HCT116 (cell line): ENCODE measurements at regions not wholly inside any gene's neighbourhood (a gene's known extent, or its start where the extent isn't known, plus 50 kb on each side); places are given as distances from the start of the nearest gene placed in this dataset.

Experiments used
- ATAC-seq: fragments of 200-7000 bp; cut with Tn5 transposase; 2 replicates; pipeline ENCODE4 v1.9.1; 2020; ENCODE audit warnings: mild to moderate bottlenecking, moderate library complexity
- BruUV-seq: library from RNA; stranded (reverse); fragments of 400-500 nt; replicated peaks from 2 replicates; lab custom pipeline; 2021; lab: Mats Ljungman, UMichigan
- CTCF ChIA-PET: fragments of 300-600 bp; sonication (Branson Sonifier 250); formaldehyde crosslinking; loops from one replicate; lab custom pipeline; 2021; ENCODE audit warnings: antibody characterized with exemption; lab: Charles Lee
- POLR2A ChIA-PET: fragments of 300-600, 350-600 bp; sonication (Branson Sonifier 250); formaldehyde crosslinking; loops from one replicate; lab custom pipeline; 2021; ENCODE audit warnings: antibody characterized with exemption; lab: Charles Lee
- RAD21 ChIA-PET, 2 experiments: fragments of 300-600 bp; sonication (Branson Sonifier 250); formaldehyde crosslinking; loops; one replicate each; lab custom pipeline; 2023; ENCODE audit warnings: low total read pairs in 2 of 2; ENCODE audit not compliant: uncharacterized antibody in 2 of 2, unreplicated experiment in 2 of 2, low non-redundant PET in 1 of 2; lab: Charles Lee
- DNase-seq: peaks from one replicate; pipeline ENCODE4 v3.0.0-alpha.2; 2010; ENCODE audit warnings: low read depth, low spot score
- H2AFZ ChIP-seq: fragments of 200-600 bp; shearing (Covaris generic), sonication (generic); 2 replicates; pipeline ENCODE4 v1.6.1; 2017; ENCODE audit warnings: low read depth, mixed run types, mixed read lengths, antibody characterized with exemption, low read length; ENCODE audit not compliant: poor library complexity, severe bottlenecking
- H3K27ac ChIP-seq: 2 replicates; pipeline ENCODE4 v1.5.1; 2012; ENCODE audit warnings: low read depth, low read length
- H3K27me3 ChIP-seq: fragments of 200-600 bp; sonication (generic); 2 replicates; pipeline ENCODE4 v1.6.1; 2016; ENCODE audit warnings: mixed run types, low read length, mixed read lengths; ENCODE audit not compliant: insufficient read depth
- H3K36me3 ChIP-seq, 2 experiments: fragments of 200-500 bp in 1 of 2; fragments of 200-600 bp in 1 of 2; sonication (Bioruptor generic) in 1 of 2; sonication (generic) in 1 of 2; 2 replicates each; pipeline versions ENCODE4 v1.5.1 to v1.6.1; 2014 to 2016; ENCODE audit warnings: low read length in 2 of 2, inconsistent platforms in 1 of 2, mixed read lengths in 1 of 2, mixed run types in 1 of 2; ENCODE audit not compliant: insufficient read depth in 2 of 2, control insufficient read depth in 1 of 2
- H3K4me1 ChIP-seq, 2 experiments: fragments of 200-600 bp in 1 of 2; sonication (generic) in 1 of 2; 2 replicates each; pipeline versions ENCODE4 v1.5.1 to v1.6.1; 2012 to 2017; ENCODE audit warnings: low read length in 2 of 2, inconsistent platforms in 1 of 2, mild to moderate bottlenecking in 1 of 2, mixed read lengths in 1 of 2, mixed run types in 1 of 2, moderate library complexity in 1 of 2; ENCODE audit not compliant: insufficient read depth in 2 of 2, control insufficient read depth in 1 of 2
- H3K4me2 ChIP-seq: fragments of 200-600 bp; sonication (generic); 2 replicates; pipeline ENCODE4 v1.6.1; 2017; ENCODE audit warnings: mixed run types, low read length, mixed read lengths
- H3K4me3 ChIP-seq, 2 experiments: fragments of 200-600 bp in 1 of 2; sonication (generic) in 1 of 2; replicated peaks in 1 of 2; 2 replicates each; pipeline ENCODE4 v1.5.1; 2011 to 2016; ENCODE audit warnings: low read length in 2 of 2, control low read depth in 1 of 2, low read depth in 1 of 2, mild to moderate bottlenecking in 1 of 2, mixed read lengths in 1 of 2, mixed run types in 1 of 2
- H3K79me2 ChIP-seq: fragments of 200-600 bp; sonication (generic); 2 replicates; pipeline ENCODE4 v1.6.1; 2017; ENCODE audit warnings: mild to moderate bottlenecking, mixed run types, low read length, moderate library complexity, mixed read lengths; ENCODE audit not compliant: insufficient read depth
- H3K9ac ChIP-seq: fragments of 200-600 bp; sonication (generic); 2 replicates; pipeline ENCODE4 v1.6.1; 2016; ENCODE audit warnings: low read length, mixed read lengths
- H3K9me2 ChIP-seq: fragments of 200-600 bp; sonication (generic), shearing (Covaris generic); 2 replicates; pipeline ENCODE4 v1.6.1; 2017; ENCODE audit warnings: mixed run types, mild to moderate bottlenecking, moderate library complexity; ENCODE audit not compliant: insufficient read depth
- H3K9me3 ChIP-seq, 2 experiments: fragments of 200-500 bp in 1 of 2; fragments of 200-600 bp in 1 of 2; sonication (Bioruptor generic) in 1 of 2; sonication (generic) in 1 of 2; 2 replicates each; pipeline ENCODE4 v1.6.1; 2014 to 2017; ENCODE audit warnings: low read length in 2 of 2, mixed read lengths in 2 of 2, inconsistent platforms in 1 of 2, low read depth in 1 of 2, mild to moderate bottlenecking in 1 of 2, mixed run types in 1 of 2, moderate library complexity in 1 of 2; ENCODE audit not compliant: control insufficient read depth in 1 of 2, insufficient read depth in 1 of 2
- H4K20me1 ChIP-seq: fragments of 200-600 bp; sonication (generic), shearing (Covaris generic); 2 replicates; pipeline ENCODE4 v1.6.1; 2017; ENCODE audit warnings: mixed run types, mild to moderate bottlenecking, moderate library complexity; ENCODE audit not compliant: insufficient read depth
- CEBPB ChIP-seq: IDR thresholded peaks from 2 replicates; pipeline ENCODE4 v1.6.1; 2012; ENCODE audit warnings: low read depth
- EGR1 ChIP-seq: IDR thresholded peaks from 2 replicates; pipeline ENCODE4 v1.6.1; 2012; ENCODE audit warnings: low read depth
- EZH2 ChIP-seq: fragments of 200-600 bp; sonication (generic); IDR thresholded peaks from 2 replicates; pipeline ENCODE4 v1.6.1; 2017; ENCODE audit warnings: antibody characterized with exemption, mixed run types
- FOSL1 ChIP-seq: IDR thresholded peaks from 2 replicates; pipeline ENCODE4 v1.6.1; 2012; ENCODE audit warnings: low read depth
- POLR2A ChIP-seq: IDR thresholded peaks from 2 replicates; pipeline ENCODE4 v1.7.0; 2011; ENCODE audit warnings: borderline replicate concordance; ENCODE audit not compliant: insufficient read depth, insufficient read length; ENCODE audit errors: extremely low read depth
- POLR2AphosphoS5 ChIP-seq: IDR thresholded peaks from 2 replicates; pipeline ENCODE4 v1.6.1; 2011; ENCODE audit warnings: mild to moderate bottlenecking, low read depth, low read length, moderate library complexity
- RAD21 ChIP-seq: IDR thresholded peaks from 2 replicates; pipeline ENCODE4 v1.6.1; 2012; ENCODE audit warnings: low read depth, mild to moderate bottlenecking
- SRF ChIP-seq: IDR thresholded peaks from 2 replicates; pipeline ENCODE4 v1.6.1; 2012; ENCODE audit warnings: low read depth
- TCF7L2 ChIP-seq: IDR thresholded peaks from 2 replicates; pipeline ENCODE4 v1.7.0; 2011; ENCODE audit warnings: borderline replicate concordance, inconsistent platforms; ENCODE audit not compliant: insufficient read depth, insufficient read length; ENCODE audit errors: extremely low read depth
- ZFX ChIP-seq: fragments of 450-650 bp; IDR thresholded peaks from 2 replicates; pipeline ENCODE4 v1.6.1; 2017
- intact Hi-C: fragments of 100-400 bp; cut with micrococcal nuclease; formaldehyde crosslinking; loops from 2 replicates; pipeline ENCODE4 v1.10.0; 2022
- TF ChIP-seq, protein P1 (sequence below): IDR thresholded peaks from 2 replicates; pipeline ENCODE4 v1.6.1; 2012
- TF ChIP-seq, protein P2 (sequence below): IDR thresholded peaks from 2 replicates; pipeline ENCODE4 v1.6.1; 2011; ENCODE audit warnings: mild to moderate bottlenecking, low read length, moderate library complexity; ENCODE audit not compliant: insufficient replicate concordance; ENCODE audit errors: extremely low read depth
- TF ChIP-seq, protein P3 (sequence below): IDR thresholded peaks from 2 replicates; pipeline ENCODE4 v1.6.1; 2012

DNA sequence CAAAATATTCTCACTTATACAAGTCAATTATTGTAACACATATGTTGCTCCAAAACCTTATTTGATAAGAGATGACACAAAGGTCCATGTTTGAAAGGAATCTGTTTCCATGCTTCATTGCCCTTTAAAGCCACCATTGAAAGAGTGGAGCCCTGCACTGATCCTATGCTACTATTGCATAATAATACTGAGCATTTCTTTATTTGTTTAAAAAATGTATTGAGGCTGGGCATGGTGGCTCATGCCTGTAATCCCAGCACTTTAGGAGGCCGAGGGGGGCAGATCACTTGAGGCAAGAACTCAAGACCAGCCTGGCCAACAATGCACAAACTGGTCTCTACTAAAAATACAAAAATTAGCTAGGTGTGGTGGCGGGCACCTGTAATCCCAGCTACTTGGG, 178.8 kb upstream of the STARD13 start:
- H3K9me3 ChIP-seq = no peaks in the 10 kb centered on the region
- no peak overlapping the region for H2AFZ ChIP-seq
- H3K4me2 ChIP-seq = no peak overlapping the region
- DNase-seq (no peak), ATAC-seq (no peak)
- no TSS peak for BruUV-seq
- H3K4me1 ChIP-seq = no peaks in the 10 kb centered on the region
- ChIA-PET CTCF (no interaction called here), POLR2A (no interaction called here), RAD21 (no interaction called here)
- no peaks in the 10 kb centered on the region for H3K9me2 ChIP-seq
- no peaks in the 10 kb centered on the region for H3K79me2 ChIP-seq
- no peak for TF ChIP-seq EGR1
- TF ChIP-seq RAD21 = no peak
- TF ChIP-seq CEBPB = no peak
- TF ChIP-seq, protein P1, sequence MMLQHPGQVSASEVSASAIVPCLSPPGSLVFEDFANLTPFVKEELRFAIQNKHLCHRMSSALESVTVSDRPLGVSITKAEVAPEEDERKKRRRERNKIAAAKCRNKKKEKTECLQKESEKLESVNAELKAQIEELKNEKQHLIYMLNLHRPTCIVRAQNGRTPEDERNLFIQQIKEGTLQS = no peak
- TF ChIP-seq, protein P2, sequence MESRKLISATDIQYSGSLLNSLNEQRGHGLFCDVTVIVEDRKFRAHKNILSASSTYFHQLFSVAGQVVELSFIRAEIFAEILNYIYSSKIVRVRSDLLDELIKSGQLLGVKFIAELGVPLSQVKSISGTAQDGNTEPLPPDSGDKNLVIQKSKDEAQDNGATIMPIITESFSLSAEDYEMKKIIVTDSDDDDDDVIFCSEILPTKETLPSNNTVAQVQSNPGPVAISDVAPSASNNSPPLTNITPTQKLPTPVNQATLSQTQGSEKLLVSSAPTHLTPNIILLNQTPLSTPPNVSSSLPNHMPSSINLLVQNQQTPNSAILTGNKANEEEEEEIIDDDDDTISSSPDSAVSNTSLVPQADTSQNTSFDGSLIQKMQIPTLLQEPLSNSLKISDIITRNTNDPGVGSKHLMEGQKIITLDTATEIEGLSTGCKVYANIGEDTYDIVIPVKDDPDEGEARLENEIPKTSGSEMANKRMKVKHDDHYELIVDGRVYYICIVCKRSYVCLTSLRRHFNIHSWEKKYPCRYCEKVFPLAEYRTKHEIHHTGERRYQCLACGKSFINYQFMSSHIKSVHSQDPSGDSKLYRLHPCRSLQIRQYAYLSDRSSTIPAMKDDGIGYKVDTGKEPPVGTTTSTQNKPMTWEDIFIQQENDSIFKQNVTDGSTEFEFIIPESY = no peak
- no peak for TF ChIP-seq EZH2
- TF ChIP-seq ZFX = no peak
- no peak for TF ChIP-seq POLR2A
- no peak for TF ChIP-seq TCF7L2
- no peak for TF ChIP-seq FOSL1
- TF ChIP-seq, protein P3, sequence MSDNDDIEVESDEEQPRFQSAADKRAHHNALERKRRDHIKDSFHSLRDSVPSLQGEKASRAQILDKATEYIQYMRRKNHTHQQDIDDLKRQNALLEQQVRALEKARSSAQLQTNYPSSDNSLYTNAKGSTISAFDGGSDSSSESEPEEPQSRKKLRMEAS = no peak
- TF ChIP-seq SRF = no peak
- no peak for TF ChIP-seq POLR2AphosphoS5
- H3K36me3 ChIP-seq = no peaks in the 10 kb centered on the region
- H3K27me3 ChIP-seq = no peaks in the 10 kb centered on the region
- H3K27ac ChIP-seq = no peak overlapping the region
- no peaks in the 10 kb centered on the region for H4K20me1 ChIP-seq
- H3K4me3 ChIP-seq = no peak overlapping the region
- no peak overlapping the region for H3K9ac ChIP-seq
- intact Hi-C loops = no loop called here
